H9 (cell line): ENCODE measurements at regions not wholly inside any gene's neighbourhood (a gene's known extent, or its start where the extent isn't known, plus 50 kb on each side); places are given as distances from the start of the nearest gene placed in this dataset.
A peak's percentile ranks its signal among the peaks of the same experiment; 100 is the strongest.

Experiments used
- DNase-seq: peaks from one replicate; pipeline ENCODE4 v3.0.0-alpha.2; 2017
- H2AFZ ChIP-seq: one replicate; pipeline ENCODE4 v1.6.1; 2013; ENCODE audit warnings: mild to moderate bottlenecking, low read length, control low read depth, moderate library complexity
- H2AK5ac ChIP-seq: 2 replicates; pipeline ENCODE4 v1.6.1; 2013; ENCODE audit warnings: low read length, control low read depth, mixed read lengths; ENCODE audit not compliant: insufficient read length
- H2BK120ac ChIP-seq: one replicate; pipeline ENCODE4 v1.6.1; 2013; ENCODE audit warnings: low read depth, mild to moderate bottlenecking, low read length, control low read depth, inconsistent platforms; ENCODE audit not compliant: poor library complexity, severe bottlenecking
- H2BK12ac ChIP-seq: 2 replicates; pipeline ENCODE4 v1.6.1; 2013; ENCODE audit warnings: low read length, control low read depth, mixed read lengths, low read depth; ENCODE audit not compliant: insufficient read length
- H2BK15ac ChIP-seq: 2 replicates; pipeline ENCODE4 v1.6.1; 2013; ENCODE audit warnings: low read depth, low read length, control low read depth
- H2BK20ac ChIP-seq: one replicate; pipeline ENCODE4 v1.6.1; 2013; ENCODE audit warnings: low read depth, mild to moderate bottlenecking, low read length, control low read depth, inconsistent platforms; ENCODE audit not compliant: poor library complexity, severe bottlenecking
- H2BK5ac ChIP-seq: 2 replicates; pipeline ENCODE4 v1.6.1; 2013; ENCODE audit warnings: low read length, control low read depth, mixed read lengths; ENCODE audit not compliant: insufficient read length
- H3K14ac ChIP-seq: 2 replicates; pipeline ENCODE4 v1.6.1; 2013; ENCODE audit warnings: low read length, control low read depth; ENCODE audit not compliant: insufficient read depth
- H3K18ac ChIP-seq: 2 replicates; pipeline ENCODE4 v1.6.1; 2013; ENCODE audit warnings: low read depth, mild to moderate bottlenecking, mixed read lengths, low read length, control low read depth; ENCODE audit not compliant: insufficient read length
- H3K23ac ChIP-seq: 2 replicates; pipeline ENCODE4 v1.6.1; 2013; ENCODE audit warnings: low read length, control low read depth, mixed read lengths, low read depth; ENCODE audit not compliant: insufficient read length
- H3K23me2 ChIP-seq: 2 replicates; pipeline ENCODE4 v1.6.1; 2013; ENCODE audit warnings: low read depth, mild to moderate bottlenecking, mixed read lengths, low read length, control low read depth; ENCODE audit not compliant: insufficient read length, poor library complexity, severe bottlenecking
- H3K27ac ChIP-seq: 2 replicates; pipeline ENCODE4 v1.5.1; 2013; ENCODE audit warnings: low read length, control low read depth, mixed read lengths, low read depth; ENCODE audit not compliant: insufficient read length
- H3K27me3 ChIP-seq: 2 replicates; pipeline ENCODE4 v1.6.1; 2013; ENCODE audit warnings: low read length, control low read depth, inconsistent platforms; ENCODE audit not compliant: insufficient read depth
- H3K4ac ChIP-seq: 2 replicates; pipeline ENCODE4 v1.6.1; 2013; ENCODE audit warnings: low read depth, mild to moderate bottlenecking, control low read depth, inconsistent platforms, low read length, moderate library complexity
- H3K4me1 ChIP-seq: 2 replicates; pipeline ENCODE4 v1.6.1; 2013; ENCODE audit warnings: low read length, control low read depth, inconsistent platforms; ENCODE audit not compliant: insufficient read depth
- H3K4me2 ChIP-seq: 2 replicates; pipeline ENCODE4 v1.6.1; 2013; ENCODE audit warnings: low read length, control low read depth, mixed read lengths; ENCODE audit not compliant: insufficient read length, insufficient read depth
- H3K56ac ChIP-seq: 2 replicates; pipeline ENCODE4 v1.6.1; 2013; ENCODE audit warnings: low read depth, mild to moderate bottlenecking, mixed read lengths, low read length, control low read depth; ENCODE audit not compliant: insufficient read length
- H3K79me1 ChIP-seq: 2 replicates; pipeline ENCODE4 v1.6.1; 2013; ENCODE audit warnings: low read depth, mild to moderate bottlenecking, moderate library complexity, low read length, control low read depth, inconsistent platforms; ENCODE audit not compliant: insufficient read depth, poor library complexity, severe bottlenecking
- H3K79me2 ChIP-seq: 2 replicates; pipeline ENCODE4 v1.6.1; 2013; ENCODE audit warnings: low read length, control low read depth, inconsistent platforms; ENCODE audit not compliant: insufficient read depth
- H3K9ac ChIP-seq: 2 replicates; pipeline ENCODE4 v1.6.1; 2013; ENCODE audit warnings: low read length, control low read depth, mixed read lengths; ENCODE audit not compliant: insufficient read length; ENCODE audit errors: extremely low read depth
- H3K9me3 ChIP-seq: one replicate; pipeline ENCODE4 v1.6.1; 2013; ENCODE audit warnings: low read depth, low read length, inconsistent platforms; ENCODE audit not compliant: control insufficient read depth
- H3T11ph ChIP-seq: one replicate; pipeline ENCODE4 v1.6.1; 2013; ENCODE audit warnings: mild to moderate bottlenecking, low read length, control low read depth, inconsistent platforms
- H4K20me1 ChIP-seq: one replicate; pipeline ENCODE4 v1.6.1; 2013; ENCODE audit not compliant: control insufficient read depth, insufficient read length, insufficient read depth
- H4K5ac ChIP-seq: 2 replicates; pipeline ENCODE4 v1.6.1; 2013; ENCODE audit warnings: low read depth, mild to moderate bottlenecking, mixed read lengths, low read length, control low read depth; ENCODE audit not compliant: insufficient read length
- H4K8ac ChIP-seq: replicated peaks from 2 replicates; pipeline ENCODE4 v1.6.1; 2013; ENCODE audit warnings: low read length, control low read depth, mixed read lengths, low read depth; ENCODE audit not compliant: insufficient read length
- H4K91ac ChIP-seq: 2 replicates; pipeline ENCODE4 v1.6.1; 2013; ENCODE audit warnings: low read depth, mild to moderate bottlenecking, moderate library complexity, mixed read lengths, low read length, control low read depth; ENCODE audit not compliant: insufficient read length
- H3K27ac Mint-ChIP-seq, 3 experiments: 2 replicates in 2 of 3; 3 replicates in 1 of 3; pipeline ENCODE4 v1.8.0; 2020 to 2021; ENCODE audit warnings: mixed read lengths in 3 of 3, mild to moderate bottlenecking in 1 of 3, moderate library complexity in 1 of 3
- H3K27me3 Mint-ChIP-seq: 2 replicates; pipeline ENCODE4 v1.8.0; 2021; ENCODE audit warnings: low read depth, mild to moderate bottlenecking, moderate library complexity, mixed read lengths
- H3K36me3 Mint-ChIP-seq, 3 experiments: 2 replicates in 2 of 3; 3 replicates in 1 of 3; pipeline ENCODE4 v1.8.0; 2020 to 2021; ENCODE audit warnings: low read depth in 3 of 3, mixed read lengths in 3 of 3; ENCODE audit not compliant: insufficient read depth in 1 of 3
- H3K4me1 Mint-ChIP-seq, 2 experiments: 2 replicates each; pipeline ENCODE4 v1.8.0; 2020; ENCODE audit warnings: mixed read lengths in 2 of 2
- H3K4me3 Mint-ChIP-seq, 2 experiments: 2 replicates in 1 of 2; 3 replicates in 1 of 2; pipeline ENCODE4 v1.8.0; 2020 to 2021; ENCODE audit warnings: mild to moderate bottlenecking in 2 of 2, mixed read lengths in 2 of 2, moderate library complexity in 1 of 2
- H3K9me3 Mint-ChIP-seq, 2 experiments: 2 replicates in 1 of 2; 3 replicates in 1 of 2; pipeline ENCODE4 v1.8.0; 2020; ENCODE audit warnings: mild to moderate bottlenecking in 2 of 2, mixed read lengths in 2 of 2, moderate library complexity in 1 of 2
- CTCF ChIP-seq: fragments of 200-600 bp; sonication (generic); conservative IDR thresholded peaks from 3 replicates; pipeline ENCODE4 v1.8.0; 2021; ENCODE audit warnings: antibody characterized with exemption, mild to moderate bottlenecking
- WGBS: extraction: QIAGEN DNeasy Blood & Tissue Kit; methylation state at CpG from one replicate; pipeline ENCODE4 v1.1.7; 2013; ENCODE audit warnings: missing lambda C conversion rate, low lambda C conversion rate, mixed read lengths; ENCODE audit not compliant: insufficient read length; ENCODE audit errors: extremely low coverage; 5-methylcytosine and 5-hydroxymethylcytosine counted together

- no peak overlapping the region for H3K4me2 ChIP-seq
- H4K20me1 ChIP-seq: no peaks in the 10 kb centered on the region
- no peak overlapping the region for H4K8ac ChIP-seq
- no CpG with 5 or more reads among the region's 8 CpGs for WGBS
- Mint-ChIP-seq H3K4me1 (peaks cover 12 to 14% of the 10 kb centered on the region in 2 experiments), H3K27ac (peak overlapping the region in 1 of 3 experiments; percentile 65; a peak in 1 of 7 replicates), H3K27me3 (peaks cover 12% of the 10 kb centered on the region), H3K9me3 (peaks cover 18 to 25% of the 10 kb centered on the region in 2 experiments), H3K36me3 (peaks cover 2 to 14% (median 10%) of the 10 kb centered on the region in 3 experiments; a peak in 6 of 7 replicates), H3K4me3 (no peak overlapping the region)
- no peaks in the 10 kb centered on the region for H3K23me2 ChIP-seq
- no peak overlapping the region for H4K91ac ChIP-seq
- no peak overlapping the region for H2BK12ac ChIP-seq
- H3K79me1 ChIP-seq: no peaks in the 10 kb centered on the region
- H2AFZ ChIP-seq: no peak overlapping the region
- no peaks in the 10 kb centered on the region; the same call in 1 of the 2 replicates for H3K4me1 ChIP-seq
- H3K4ac ChIP-seq: no peak overlapping the region
- no peaks in the 10 kb centered on the region for H3K79me2 ChIP-seq
- no peak overlapping the region for H3T11ph ChIP-seq
- H3K27ac ChIP-seq: no peak overlapping the region
- no peak for DNase-seq
- no peaks in the 10 kb centered on the region for H3K27me3 ChIP-seq
- no peak overlapping the region for H3K18ac ChIP-seq
- no peak overlapping the region for H2BK5ac ChIP-seq
- no peak overlapping the region for H4K5ac ChIP-seq
- TF ChIP-seq CTCF: no peak
- no peak overlapping the region for H2BK15ac ChIP-seq
- H3K9me3 ChIP-seq: no peaks in the 10 kb centered on the region
- H3K14ac ChIP-seq: no peak overlapping the region
- no peak overlapping the region for H2AK5ac ChIP-seq
- H3K56ac ChIP-seq: no peak overlapping the region
- no peak overlapping the region for H2BK20ac ChIP-seq
- no peak overlapping the region for H3K23ac ChIP-seq
- no peak overlapping the region for H2BK120ac ChIP-seq
- H3K9ac ChIP-seq: no peak overlapping the region
Observed at GRCh38 chr20:51238675-51239305, 215.9 kb upstream of the KCNG1 start.
